Loucy (cell line): ENCODE measurements at regions not wholly inside any gene's neighbourhood (a gene's known extent, or its start where the extent isn't known, plus 50 kb on each side); places are given as distances from the start of the nearest gene placed in this dataset.

Source experiments
- H2AFZ ChIP-seq: fragments of 200-600 bp; sonication (generic); 2 replicates; pipeline ENCODE4 v1.6.0; 2016; ENCODE audit warnings: antibody characterized with exemption, mild to moderate bottlenecking, low read length, moderate library complexity
- H3F3A ChIP-seq: fragments of 200-600 bp; 2 replicates; pipeline ENCODE4 v1.6.0; 2016; ENCODE audit warnings: antibody characterized with exemption, low read depth, mild to moderate bottlenecking
- H3K27me3 ChIP-seq: fragments of 200-600 bp; sonication (generic); 2 replicates; pipeline ENCODE4 v1.6.1; 2014; ENCODE audit warnings: low read length, mild to moderate bottlenecking; ENCODE audit not compliant: insufficient read depth, poor library complexity, severe bottlenecking
- H3K36me3 ChIP-seq: fragments of 200-600 bp; sonication (generic); 2 replicates; pipeline ENCODE4 v1.6.1; 2016; ENCODE audit warnings: low read length; ENCODE audit not compliant: insufficient read depth
- H3K4me1 ChIP-seq: fragments of 200-600 bp; sonication (generic); 2 replicates; pipeline ENCODE4 v1.5.1; 2014; ENCODE audit warnings: low read length, mild to moderate bottlenecking; ENCODE audit not compliant: insufficient read depth, poor library complexity, severe bottlenecking
- H3K4me2 ChIP-seq: fragments of 200-600 bp; sonication (generic); 2 replicates; pipeline ENCODE4 v1.6.0; 2014; ENCODE audit warnings: antibody characterized with exemption, low read length, low read depth, mild to moderate bottlenecking; ENCODE audit not compliant: poor library complexity, severe bottlenecking
- H3K4me3 ChIP-seq: fragments of 200-600 bp; sonication (generic); 2 replicates; pipeline ENCODE4 v1.5.1; 2014; ENCODE audit warnings: low read length, mild to moderate bottlenecking, mixed read lengths; ENCODE audit not compliant: poor library complexity, severe bottlenecking
- H3K79me2 ChIP-seq: fragments of 200-600 bp; sonication (generic); 2 replicates; pipeline ENCODE4 v1.6.1; 2014; ENCODE audit warnings: low read length; ENCODE audit not compliant: insufficient read depth
- H3K9ac ChIP-seq: fragments of 200-600 bp; sonication (generic); 2 replicates; pipeline ENCODE4 v1.6.0; 2014; ENCODE audit warnings: mild to moderate bottlenecking, low read depth, low read length, moderate library complexity; ENCODE audit not compliant: poor library complexity, severe bottlenecking
- H3K9me2 ChIP-seq: fragments of 200-600 bp; sonication (generic); replicated peaks from 2 replicates; pipeline ENCODE4 v1.6.1; 2016; ENCODE audit warnings: low read depth, low read length, mixed read lengths
- H3K9me3 ChIP-seq: fragments of 200-600 bp; sonication (generic); 2 replicates; pipeline ENCODE4 v1.6.1; 2014; ENCODE audit warnings: mild to moderate bottlenecking, antibody characterized with exemption, low read length, low read depth; ENCODE audit not compliant: insufficient read depth
- H4K20me1 ChIP-seq: fragments of 200-600 bp; sonication (generic); 2 replicates; pipeline ENCODE4 v1.6.0; 2014; ENCODE audit warnings: antibody characterized with exemption, low read length, mild to moderate bottlenecking; ENCODE audit not compliant: insufficient read depth, poor library complexity, severe bottlenecking
- CTCF ChIP-seq: fragments of 200-600 bp; sonication (generic); conservative IDR thresholded peaks from 2 replicates; pipeline ENCODE4 v1.5.1; 2014; ENCODE audit warnings: mild to moderate bottlenecking, antibody characterized with exemption, low read length
- EZH2phosphoT487 ChIP-seq: fragments of 200-600 bp; IDR thresholded peaks from 2 replicates; pipeline ENCODE4 v1.6.1; 2018; ENCODE audit warnings: antibody characterized with exemption, mild to moderate bottlenecking, moderate library complexity, borderline replicate concordance

GRCh38 chrX:38500141-38500540 lies 61.2 kb upstream of the TSPAN7 start:
- Histone ChIP-seq H3F3A (no peaks in the 10 kb centered on the region), H3K79me2 (no peaks in the 10 kb centered on the region), H3K9ac (no peak overlapping the region), H3K4me3 (no peak overlapping the region), H3K27me3 (no peaks in the 10 kb centered on the region), H3K36me3 (no peaks in the 10 kb centered on the region), H3K4me1 (no peaks in the 10 kb centered on the region), H3K9me2 (no peaks in the 10 kb centered on the region), H3K9me3 (no peaks in the 10 kb centered on the region; the same call in 1 of the 2 replicates), H3K4me2 (no peak overlapping the region), H2AFZ (no peak overlapping the region), H4K20me1 (no peaks in the 10 kb centered on the region)
- no peak for TF ChIP-seq EZH2phosphoT487
- TF ChIP-seq CTCF, result no peak

GRCh38 chrX:38500866-38501265 lies 60.5 kb upstream of the TSPAN7 start:
- Histone ChIP-seq H3K27me3 (no peaks in the 10 kb centered on the region), H3K9me2 (no peaks in the 10 kb centered on the region)

GRCh38 chrX:38505583-38505982 lies 55.8 kb upstream of the TSPAN7 start:
- no peaks in the 10 kb centered on the region for H3K27me3 ChIP-seq
- no peak overlapping the region for H3K9ac ChIP-seq
- H3K36me3 ChIP-seq, result no peaks in the 10 kb centered on the region
- no peak for TF ChIP-seq CTCF
- no peak for TF ChIP-seq EZH2phosphoT487
- H3K79me2 ChIP-seq, result no peaks in the 10 kb centered on the region
- no peak overlapping the region for H3K4me3 ChIP-seq
- H3F3A ChIP-seq, result no peaks in the 10 kb centered on the region
- no peaks in the 10 kb centered on the region for H4K20me1 ChIP-seq
- no peaks in the 10 kb centered on the region; the same call in 1 of the 2 replicates for H3K9me3 ChIP-seq
- H3K9me2 ChIP-seq, result no peaks in the 10 kb centered on the region
- peaks cover 26% of the 10 kb centered on the region for H3K4me1 ChIP-seq
- H3K4me2 ChIP-seq, result no peak overlapping the region
- no peak overlapping the region for H2AFZ ChIP-seq

More at GRCh38 chrX:38500866-38501265, 60.5 kb upstream of the TSPAN7 start:
- no peaks in the 10 kb centered on the region for H3K4me1 ChIP-seq
- no peak overlapping the region for H3K4me3 ChIP-seq
- H2AFZ ChIP-seq, result no peak overlapping the region
- H3K79me2 ChIP-seq, result no peaks in the 10 kb centered on the region
- no peaks in the 10 kb centered on the region for H3F3A ChIP-seq
- no peak for TF ChIP-seq EZH2phosphoT487
- TF ChIP-seq CTCF, result no peak
- H3K9ac ChIP-seq, result no peak overlapping the region
- no peaks in the 10 kb centered on the region; the same call in 1 of the 2 replicates for H3K9me3 ChIP-seq
- no peaks in the 10 kb centered on the region for H3K36me3 ChIP-seq
- H4K20me1 ChIP-seq, result no peaks in the 10 kb centered on the region
- no peak overlapping the region for H3K4me2 ChIP-seq
